HEK293 (cell line): ENCODE measurements at regions not wholly inside any gene's neighbourhood (a gene's known extent, or its start where the extent isn't known, plus 50 kb on each side); places are given as distances from the start of the nearest gene placed in this dataset.

Source experiments
- GFI1B ChIP-seq: fragments of 450-650 bp; formaldehyde crosslinking; IDR thresholded peaks from 2 replicates; pipeline ENCODE4 v1.5.1; 2016; ENCODE audit warnings: missing biosample characterization, missing genetic modification characterization
- REST ChIP-seq: fragments of 450-650 bp; formaldehyde crosslinking; IDR thresholded peaks from 2 replicates; pipeline ENCODE4 v1.5.1; 2016; ENCODE audit warnings: missing biosample characterization, missing genetic modification characterization
- TCF7L2 ChIP-seq: IDR thresholded peaks from 2 replicates; pipeline ENCODE4 v1.6.1; 2011; ENCODE audit warnings: low read depth, mild to moderate bottlenecking, inconsistent platforms, low read length, moderate library complexity, borderline replicate concordance
- YY2 ChIP-seq: fragments of 450-650 bp; formaldehyde crosslinking; IDR thresholded peaks from 2 replicates; pipeline ENCODE4 v1.5.1; 2016; ENCODE audit warnings: missing biosample characterization, missing genetic modification characterization
- ZBTB7A ChIP-seq: fragments of 450-650 bp; formaldehyde crosslinking; IDR thresholded peaks from 2 replicates; pipeline ENCODE4 v1.5.1; 2016; ENCODE audit warnings: low read depth, missing biosample characterization, missing genetic modification characterization
- ZNF707 ChIP-seq: fragments of 450-650 bp; formaldehyde crosslinking; IDR thresholded peaks from 2 replicates; pipeline ENCODE4 v1.5.1; 2016; ENCODE audit warnings: missing biosample characterization, missing genetic modification characterization
- ZNF776 ChIP-seq: fragments of 450-650 bp; formaldehyde crosslinking; IDR thresholded peaks from 2 replicates; pipeline ENCODE4 v1.5.0; 2017; ENCODE audit warnings: missing biosample characterization, missing genetic modification characterization, borderline replicate concordance
- TF ChIP-seq, protein P1 (sequence below): fragments of 450-650 bp; formaldehyde crosslinking; IDR thresholded peaks from 2 replicates; pipeline ENCODE4 v1.5.1; 2016; ENCODE audit warnings: missing biosample characterization, missing genetic modification characterization

DNA sequence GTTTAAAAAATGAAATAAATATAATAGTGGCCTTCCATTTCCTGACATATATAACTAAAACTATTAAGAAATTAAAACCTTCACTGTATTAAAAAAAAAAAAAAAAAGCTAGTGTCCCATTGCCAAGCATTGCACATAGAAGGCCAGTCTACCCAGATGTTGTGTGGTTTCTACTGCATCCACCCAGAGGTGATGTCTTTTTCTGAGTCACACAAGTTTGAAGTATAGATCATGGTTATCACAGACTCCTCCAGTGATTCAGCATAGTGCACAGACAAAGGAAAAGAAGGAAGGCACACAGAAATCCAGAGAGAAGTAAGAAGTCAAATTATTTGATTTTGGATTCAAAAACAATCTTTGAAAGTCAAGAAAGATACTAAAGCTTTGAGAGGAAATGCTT is 429.0 kb downstream of the ETV1 start:
- TF ChIP-seq, protein P1, sequence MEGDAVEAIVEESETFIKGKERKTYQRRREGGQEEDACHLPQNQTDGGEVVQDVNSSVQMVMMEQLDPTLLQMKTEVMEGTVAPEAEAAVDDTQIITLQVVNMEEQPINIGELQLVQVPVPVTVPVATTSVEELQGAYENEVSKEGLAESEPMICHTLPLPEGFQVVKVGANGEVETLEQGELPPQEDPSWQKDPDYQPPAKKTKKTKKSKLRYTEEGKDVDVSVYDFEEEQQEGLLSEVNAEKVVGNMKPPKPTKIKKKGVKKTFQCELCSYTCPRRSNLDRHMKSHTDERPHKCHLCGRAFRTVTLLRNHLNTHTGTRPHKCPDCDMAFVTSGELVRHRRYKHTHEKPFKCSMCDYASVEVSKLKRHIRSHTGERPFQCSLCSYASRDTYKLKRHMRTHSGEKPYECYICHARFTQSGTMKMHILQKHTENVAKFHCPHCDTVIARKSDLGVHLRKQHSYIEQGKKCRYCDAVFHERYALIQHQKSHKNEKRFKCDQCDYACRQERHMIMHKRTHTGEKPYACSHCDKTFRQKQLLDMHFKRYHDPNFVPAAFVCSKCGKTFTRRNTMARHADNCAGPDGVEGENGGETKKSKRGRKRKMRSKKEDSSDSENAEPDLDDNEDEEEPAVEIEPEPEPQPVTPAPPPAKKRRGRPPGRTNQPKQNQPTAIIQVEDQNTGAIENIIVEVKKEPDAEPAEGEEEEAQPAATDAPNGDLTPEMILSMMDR (tag by site-specific recombination) = no peak
- no peak for TF ChIP-seq REST (tag by site-specific recombination)
- TF ChIP-seq GFI1B (tag by site-specific recombination) = no peak
- no peak for TF ChIP-seq TCF7L2
- no peak for TF ChIP-seq ZNF776 (tag by site-specific recombination)
- no peak for TF ChIP-seq YY2 (tag by site-specific recombination)
- no peak for TF ChIP-seq ZBTB7A (tag by site-specific recombination)
- no peak for TF ChIP-seq ZNF707
